ENCODE measurements at regions not wholly inside any gene's neighbourhood (a gene's known extent, or its start where the extent isn't known, plus 50 kb on each side); places are given as distances from the start of the nearest gene placed in this dataset.
"Not testable (repeated sequence)": the region's sequence is repeated elsewhere in the genome, so short reads cannot be mapped to it uniquely, and the experiment has no call there.

GRCh38 chr14:87034680-87035079 lies 958.3 kb downstream of the GALC start:
- DNase-seq = no peak

GRCh38 chr14:87030197-87030596 lies 962.8 kb downstream of the GALC start:
- no peak for DNase-seq

- DNase-seq = not testable (repeated sequence)
These were observed 972.9 kb downstream of the GALC start for GRCh38 chr14:87020106-87020505.

GRCh38 chr14:87018294-87018693 lies 974.7 kb downstream of the GALC start:
- no peak for DNase-seq

- no peak for DNase-seq
These were observed 975.6 kb downstream of the GALC start for GRCh38 chr14:87017335-87017734.

- no peak for DNase-seq
These were observed 978.1 kb downstream of the GALC start for GRCh38 chr14:87014856-87015255.

GRCh38 chr14:87013583-87013982 lies 979.4 kb downstream of the GALC start:
- DNase-seq = no peak

- no peak for DNase-seq
These were observed 984.0 kb downstream of the GALC start for GRCh38 chr14:87008965-87009364.

- no peak for DNase-seq
These were observed 987.7 kb downstream of the GALC start for GRCh38 chr14:87005280-87005679.

GRCh38 chr14:87002776-87003175 lies 990.2 kb downstream of the GALC start:
- DNase-seq = no peak

- no peak for DNase-seq
These were observed 991.6 kb downstream of the GALC start for GRCh38 chr14:87001333-87001732.

GRCh38 chr14:87000081-87000480 lies 992.9 kb downstream of the GALC start:
- no peak for DNase-seq

- DNase-seq = no peak
These were observed 993.9 kb downstream of the GALC start for GRCh38 chr14:86999036-86999435.

- no peak for DNase-seq
These were observed 995.7 kb downstream of the GALC start for GRCh38 chr14:86997271-86997670.

GRCh38 chr14:86990396-86990795 lies 1002.6 kb downstream of the GALC start:
- DNase-seq = no peak

GRCh38 chr14:86989285-86989684 lies 1003.7 kb downstream of the GALC start:
- no peak for DNase-seq

GRCh38 chr14:86987966-86988365 lies 1005.0 kb downstream of the GALC start:
- DNase-seq = no peak

- no peak for DNase-seq
These were observed 1019.8 kb downstream of the GALC start for GRCh38 chr14:86973177-86973576.

GRCh38 chr14:86971292-86971691 lies 1021.7 kb downstream of the GALC start:
- no peak for DNase-seq

GRCh38 chr14:86961106-86961716 lies 1031.8 kb downstream of the GALC start:
- no peak for DNase-seq

- no peak for DNase-seq
These were observed 1037.1 kb downstream of the GALC start for GRCh38 chr14:86955771-86956354.

GRCh38 chr14:86954623-86955022 lies 1038.4 kb downstream of the GALC start:
- DNase-seq = no peak

- no peak for DNase-seq
These were observed 1046.5 kb downstream of the GALC start for GRCh38 chr14:86946446-86946845.

- DNase-seq = no peak
These were observed 1048.5 kb downstream of the GALC start for GRCh38 chr14:86944434-86944833.

All from activated gamma-delta T cell treated with Interleukin-2 at 50 U/mL for 16 hours (primary cell).